ENCODE measurements at regions not wholly inside any gene's neighbourhood (a gene's known extent, or its start where the extent isn't known, plus 50 kb on each side); places are given as distances from the start of the nearest gene placed in this dataset.
A peak's percentile ranks its signal among the peaks of the same experiment; 100 is the strongest.

GRCh38 chr2:21317131-21317530, 193.4 kb downstream of the TDRD15 start:
- DNase-seq (ENCODE audit: low read depth in 2 of 2), result peak; percentile 17 to 31
- H3K4me3 ChIP-seq (replicated peaks in 1 of 2; ENCODE audit: low read depth in 2 of 2, low read length in 2 of 2), result no peak overlapping the region
- TF ChIP-seq CTCF (IDR thresholded peaks at IDR 0.05; ENCODE audit: low read depth, low read length), result no peak

- TF ChIP-seq CTCF (IDR thresholded peaks at IDR 0.05; ENCODE audit: low read depth, low read length), result no peak
Measured at GRCh38 chr2:21318263-21318662, 194.5 kb downstream of the TDRD15 start.

GRCh38 chr2:21326152-21326551, 202.4 kb downstream of the TDRD15 start:
- DNase-seq (ENCODE audit: low read depth in 2 of 2), result no peak
- no peak for TF ChIP-seq CTCF (IDR thresholded peaks at IDR 0.05; ENCODE audit: low read depth, low read length)
- H3K4me3 ChIP-seq (replicated peaks in 1 of 2; ENCODE audit: low read depth in 2 of 2, low read length in 2 of 2), result no peak overlapping the region

More at GRCh38 chr2:21318263-21318662, 194.5 kb downstream of the TDRD15 start:
- H3K4me3 ChIP-seq (replicated peaks in 1 of 2; ENCODE audit: low read depth in 2 of 2, low read length in 2 of 2), result no peak overlapping the region
- DNase-seq (ENCODE audit: low read depth in 2 of 2), result no peak

- no peak for TF ChIP-seq CTCF (IDR thresholded peaks at IDR 0.05; ENCODE audit: low read depth, low read length)
Measured at GRCh38 chr2:21328177-21328576, 204.4 kb downstream of the TDRD15 start.

GRCh38 chr2:21330786-21331391, 207.1 kb downstream of the TDRD15 start:
- no peak for DNase-seq (ENCODE audit: low read depth in 2 of 2)
- no peak overlapping the region for H3K4me3 ChIP-seq (replicated peaks in 1 of 2; ENCODE audit: low read depth in 2 of 2, low read length in 2 of 2)
- TF ChIP-seq CTCF (IDR thresholded peaks at IDR 0.05; ENCODE audit: low read depth, low read length), result no peak

More at GRCh38 chr2:21328177-21328576, 204.4 kb downstream of the TDRD15 start:
- DNase-seq (ENCODE audit: low read depth in 2 of 2), result no peak
- no peak overlapping the region for H3K4me3 ChIP-seq (replicated peaks in 1 of 2; ENCODE audit: low read depth in 2 of 2, low read length in 2 of 2)

- DNase-seq (ENCODE audit: low read depth in 2 of 2), result no peak
- no peak for TF ChIP-seq CTCF (IDR thresholded peaks at IDR 0.05; ENCODE audit: low read depth, low read length)
- no peak overlapping the region for H3K4me3 ChIP-seq (replicated peaks in 1 of 2; ENCODE audit: low read depth in 2 of 2, low read length in 2 of 2)
Measured at GRCh38 chr2:21331625-21332370, 208.0 kb downstream of the TDRD15 start.

All from cardiac fibroblast (primary cell).